ENCODE measurements at regions not wholly inside any gene's neighbourhood (a gene's known extent, or its start where the extent isn't known, plus 50 kb on each side); places are given as distances from the start of the nearest gene placed in this dataset.

DNA sequence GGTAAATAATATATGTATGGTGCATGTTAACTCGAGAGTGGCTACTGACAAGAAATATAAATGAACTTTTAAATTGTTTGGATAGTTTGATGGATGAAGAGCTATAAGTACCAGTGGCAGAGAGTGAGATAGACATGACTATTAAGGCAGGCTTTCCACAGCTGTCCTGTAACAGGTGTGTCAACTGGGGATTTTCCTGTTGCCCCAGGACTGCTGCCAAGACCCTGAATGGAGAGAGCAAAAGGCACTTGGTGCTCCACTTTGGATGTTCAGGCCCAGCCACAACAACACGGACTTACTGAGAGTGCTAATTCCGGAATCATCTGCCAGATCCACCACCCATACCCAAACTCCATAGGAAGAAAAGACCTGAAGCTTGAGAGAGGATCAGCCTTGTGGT, 215.1 kb downstream of the SEC61B start:
- no peak overlapping the region for H3K14ac ChIP-seq (ENCODE audit: insufficient read depth, low read length)
- no peaks in the 10 kb centered on the region for H4K20me1 ChIP-seq (ENCODE audit: control insufficient read depth, insufficient read depth, insufficient read length)
- H3K4me1 ChIP-seq (ENCODE audit: insufficient read depth, low read length), result peaks cover 2% of the 10 kb centered on the region; the same call in 1 of the 2 replicates
- no peak overlapping the region for H4K5ac ChIP-seq (ENCODE audit: insufficient read length, low read depth, low read length)
- no peak overlapping the region for H3K4me2 ChIP-seq (ENCODE audit: insufficient read depth, insufficient read length, low read length)
- no peak overlapping the region for H3K23ac ChIP-seq (ENCODE audit: insufficient read length, low read depth, low read length)
- H3K27me3 ChIP-seq (ENCODE audit: insufficient read depth, low read length), result no peaks in the 10 kb centered on the region
- H3K9ac ChIP-seq (ENCODE audit: extremely low read depth, insufficient read length, low read length), result no peak overlapping the region
- H3K56ac ChIP-seq (ENCODE audit: insufficient read length, low read depth, low read length), result no peak overlapping the region
- H2BK5ac ChIP-seq (ENCODE audit: insufficient read length, low read length), result no peak overlapping the region
- no CpG with 5 or more reads among the region's 3 CpGs for WGBS (ENCODE audit: extremely low coverage, insufficient read length, low lambda C conversion rate)
- no peak overlapping the region for H2AK5ac ChIP-seq (ENCODE audit: insufficient read length, low read length)
- H3K4me1 Mint-ChIP-seq, result peaks cover 0 to 19% of the 10 kb centered on the region in 2 experiments; a peak in 2 of 4 replicates
- H3K36me3 Mint-ChIP-seq (ENCODE audit: insufficient read depth in 1 of 3, low read depth in 3 of 3), result no peaks in the 10 kb centered on the region; a peak in 1 of 7 replicates
- TF ChIP-seq, protein P1, sequence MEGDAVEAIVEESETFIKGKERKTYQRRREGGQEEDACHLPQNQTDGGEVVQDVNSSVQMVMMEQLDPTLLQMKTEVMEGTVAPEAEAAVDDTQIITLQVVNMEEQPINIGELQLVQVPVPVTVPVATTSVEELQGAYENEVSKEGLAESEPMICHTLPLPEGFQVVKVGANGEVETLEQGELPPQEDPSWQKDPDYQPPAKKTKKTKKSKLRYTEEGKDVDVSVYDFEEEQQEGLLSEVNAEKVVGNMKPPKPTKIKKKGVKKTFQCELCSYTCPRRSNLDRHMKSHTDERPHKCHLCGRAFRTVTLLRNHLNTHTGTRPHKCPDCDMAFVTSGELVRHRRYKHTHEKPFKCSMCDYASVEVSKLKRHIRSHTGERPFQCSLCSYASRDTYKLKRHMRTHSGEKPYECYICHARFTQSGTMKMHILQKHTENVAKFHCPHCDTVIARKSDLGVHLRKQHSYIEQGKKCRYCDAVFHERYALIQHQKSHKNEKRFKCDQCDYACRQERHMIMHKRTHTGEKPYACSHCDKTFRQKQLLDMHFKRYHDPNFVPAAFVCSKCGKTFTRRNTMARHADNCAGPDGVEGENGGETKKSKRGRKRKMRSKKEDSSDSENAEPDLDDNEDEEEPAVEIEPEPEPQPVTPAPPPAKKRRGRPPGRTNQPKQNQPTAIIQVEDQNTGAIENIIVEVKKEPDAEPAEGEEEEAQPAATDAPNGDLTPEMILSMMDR (conservative IDR thresholded peaks at IDR 0.05), result no peak
- no peak overlapping the region for H3K4ac ChIP-seq (ENCODE audit: low read depth, low read length)
- H3K27ac Mint-ChIP-seq, result no peak overlapping the region
- no peak overlapping the region for H2BK12ac ChIP-seq (ENCODE audit: insufficient read length, low read depth, low read length)
- no peaks in the 10 kb centered on the region for H3K79me2 ChIP-seq (ENCODE audit: insufficient read depth, low read length)
- peaks cover 3% of the 10 kb centered on the region for H3K27me3 Mint-ChIP-seq (ENCODE audit: low read depth)
- H3K79me1 ChIP-seq (ENCODE audit: insufficient read depth, low read depth, low read length, poor library complexity, severe bottlenecking), result no peaks in the 10 kb centered on the region
- no peak overlapping the region for H3T11ph ChIP-seq (ENCODE audit: low read length)
- H3K23me2 ChIP-seq (ENCODE audit: insufficient read length, low read depth, low read length, poor library complexity, severe bottlenecking), result no peaks in the 10 kb centered on the region
- no peak overlapping the region for H2BK15ac ChIP-seq (ENCODE audit: low read depth, low read length)
- H3K9me3 Mint-ChIP-seq, result no peaks in the 10 kb centered on the region
- H2BK120ac ChIP-seq (ENCODE audit: low read depth, low read length, poor library complexity, severe bottlenecking), result no peak overlapping the region
- no peak overlapping the region for H4K91ac ChIP-seq (ENCODE audit: insufficient read length, low read depth, low read length)
- DNase-seq, result no peak
- H3K9me3 ChIP-seq (ENCODE audit: control insufficient read depth, low read depth, low read length), result no peaks in the 10 kb centered on the region
- no peak overlapping the region for H3K27ac ChIP-seq (ENCODE audit: insufficient read length, low read depth, low read length)
- H3K18ac ChIP-seq (ENCODE audit: insufficient read length, low read depth, low read length), result no peak overlapping the region
- no peak overlapping the region for H2BK20ac ChIP-seq (ENCODE audit: low read depth, low read length, poor library complexity, severe bottlenecking)
- H3K4me3 Mint-ChIP-seq, result no peak overlapping the region
- no peak overlapping the region for H2AFZ ChIP-seq (ENCODE audit: low read length)
- no peak overlapping the region for H4K8ac ChIP-seq (replicated peaks; ENCODE audit: insufficient read length, low read depth, low read length)
